C4-2B (cell line): ENCODE measurements at regions not wholly inside any gene's neighbourhood (a gene's known extent, or its start where the extent isn't known, plus 50 kb on each side); places are given as distances from the start of the nearest gene placed in this dataset.

Experiments used
- H3K27ac ChIP-seq: fragments of 450-650 bp; 2 replicates; pipeline ENCODE4 v1.5.1; 2017
- CTCF ChIP-seq: fragments of 450-650 bp; conservative IDR thresholded peaks from 2 replicates; pipeline ENCODE4 v1.5.1; 2017; ENCODE audit warnings: mild to moderate bottlenecking
- ZFX ChIP-seq: fragments of 450-650 bp; IDR thresholded peaks from 2 replicates; pipeline ENCODE4 v1.6.1; 2017

- H3K27ac ChIP-seq = no peak overlapping the region
- TF ChIP-seq CTCF = no peak
- TF ChIP-seq ZFX = no peak
These were observed 138.3 kb downstream of the OLFM1 start for GRCh38 chr9:135225619-135226228.

GRCh38 chr9:135226369-135227050 lies 139.0 kb downstream of the OLFM1 start:
- TF ChIP-seq ZFX (no peak), CTCF (no peak)
- no peak overlapping the region for H3K27ac ChIP-seq

- TF ChIP-seq ZFX (no peak), CTCF (no peak)
- H3K27ac ChIP-seq = no peak overlapping the region
These were observed 140.3 kb downstream of the OLFM1 start for GRCh38 chr9:135227641-135228251.

GRCh38 chr9:135228345-135228982 lies 141.0 kb downstream of the OLFM1 start:
- no peak for TF ChIP-seq CTCF
- TF ChIP-seq ZFX = no peak

GRCh38 chr9:135228983-135229625 lies 141.6 kb downstream of the OLFM1 start:
- TF ChIP-seq ZFX (no peak), CTCF (no peak)
- H3K27ac ChIP-seq = no peak overlapping the region

More at GRCh38 chr9:135228345-135228982, 141.0 kb downstream of the OLFM1 start:
- no peak overlapping the region for H3K27ac ChIP-seq

GRCh38 chr9:135229701-135230385 lies 142.4 kb downstream of the OLFM1 start:
- TF ChIP-seq CTCF (no peak), ZFX (no peak)

More at GRCh38 chr9:135229701-135230385, 142.4 kb downstream of the OLFM1 start:
- H3K27ac ChIP-seq = no peak overlapping the region
